ENCODE measurements at regions not wholly inside any gene's neighbourhood (a gene's known extent, or its start where the extent isn't known, plus 50 kb on each side); places are given as distances from the start of the nearest gene placed in this dataset.
A peak's percentile ranks its signal among the peaks of the same experiment; 100 is the strongest.

DNA sequence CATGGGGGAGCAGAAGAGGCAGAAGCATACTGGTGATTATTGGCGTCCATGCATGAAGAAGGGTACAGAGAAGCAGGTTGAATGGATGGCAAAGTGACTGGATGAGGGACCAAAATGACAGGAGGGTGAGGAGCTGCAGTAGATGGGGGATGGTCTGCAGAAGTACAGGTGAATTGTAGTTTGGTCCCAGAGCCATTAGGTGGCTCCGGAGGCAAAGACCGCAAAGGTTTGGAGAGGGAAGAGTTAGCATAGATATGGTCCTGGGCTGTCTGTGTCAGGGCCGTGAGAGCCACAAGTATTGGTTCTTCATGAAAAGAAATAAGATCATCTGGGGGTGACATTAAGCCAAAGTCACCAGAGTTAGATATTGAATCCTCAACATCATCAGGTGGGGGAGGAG, 59.0 kb upstream of the ZNF726 start:
- TF ChIP-seq, protein P1, sequence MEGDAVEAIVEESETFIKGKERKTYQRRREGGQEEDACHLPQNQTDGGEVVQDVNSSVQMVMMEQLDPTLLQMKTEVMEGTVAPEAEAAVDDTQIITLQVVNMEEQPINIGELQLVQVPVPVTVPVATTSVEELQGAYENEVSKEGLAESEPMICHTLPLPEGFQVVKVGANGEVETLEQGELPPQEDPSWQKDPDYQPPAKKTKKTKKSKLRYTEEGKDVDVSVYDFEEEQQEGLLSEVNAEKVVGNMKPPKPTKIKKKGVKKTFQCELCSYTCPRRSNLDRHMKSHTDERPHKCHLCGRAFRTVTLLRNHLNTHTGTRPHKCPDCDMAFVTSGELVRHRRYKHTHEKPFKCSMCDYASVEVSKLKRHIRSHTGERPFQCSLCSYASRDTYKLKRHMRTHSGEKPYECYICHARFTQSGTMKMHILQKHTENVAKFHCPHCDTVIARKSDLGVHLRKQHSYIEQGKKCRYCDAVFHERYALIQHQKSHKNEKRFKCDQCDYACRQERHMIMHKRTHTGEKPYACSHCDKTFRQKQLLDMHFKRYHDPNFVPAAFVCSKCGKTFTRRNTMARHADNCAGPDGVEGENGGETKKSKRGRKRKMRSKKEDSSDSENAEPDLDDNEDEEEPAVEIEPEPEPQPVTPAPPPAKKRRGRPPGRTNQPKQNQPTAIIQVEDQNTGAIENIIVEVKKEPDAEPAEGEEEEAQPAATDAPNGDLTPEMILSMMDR (IDR thresholded peaks at IDR 0.05; ENCODE audit: control extremely low read depth, extremely low read depth, low read depth, missing control alignments), result no peak
- ChIA-PET POLR2A (no interaction called here), CTCF (interaction anchor here (0.9 kb wide), 1 partner anchor 138 kb away, joined by 3 read pairs; no protein-coding TSS in a partner anchor)
- no peak for DNase-seq (ENCODE audit: extremely low spot score)

DNA sequence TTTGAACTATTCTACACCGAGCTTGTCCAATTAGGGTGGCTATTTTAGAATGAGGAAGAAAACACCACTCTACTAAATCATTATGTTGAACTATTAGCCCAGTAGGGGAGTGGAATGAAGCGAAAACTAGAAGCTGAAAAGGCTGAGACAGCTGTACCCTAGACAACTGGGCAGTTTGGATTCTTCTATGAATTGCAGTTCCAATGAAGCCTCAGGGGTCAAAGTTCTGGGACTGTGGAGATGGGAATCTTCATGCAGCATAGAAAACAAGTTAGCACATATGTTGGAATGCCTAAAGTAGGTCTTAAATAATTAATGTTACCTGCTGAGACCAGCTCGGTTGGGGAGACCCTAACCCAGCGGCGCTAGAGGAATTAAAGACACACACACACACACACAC, 62.7 kb upstream of the ZNF726 start:
- ChIA-PET POLR2A (no interaction called here), CTCF (no interaction called here)
- TF ChIP-seq, protein P1 (IDR thresholded peaks at IDR 0.05; ENCODE audit: control extremely low read depth, extremely low read depth, low read depth, missing control alignments), result no peak
- no peak for DNase-seq (ENCODE audit: extremely low spot score)

DNA sequence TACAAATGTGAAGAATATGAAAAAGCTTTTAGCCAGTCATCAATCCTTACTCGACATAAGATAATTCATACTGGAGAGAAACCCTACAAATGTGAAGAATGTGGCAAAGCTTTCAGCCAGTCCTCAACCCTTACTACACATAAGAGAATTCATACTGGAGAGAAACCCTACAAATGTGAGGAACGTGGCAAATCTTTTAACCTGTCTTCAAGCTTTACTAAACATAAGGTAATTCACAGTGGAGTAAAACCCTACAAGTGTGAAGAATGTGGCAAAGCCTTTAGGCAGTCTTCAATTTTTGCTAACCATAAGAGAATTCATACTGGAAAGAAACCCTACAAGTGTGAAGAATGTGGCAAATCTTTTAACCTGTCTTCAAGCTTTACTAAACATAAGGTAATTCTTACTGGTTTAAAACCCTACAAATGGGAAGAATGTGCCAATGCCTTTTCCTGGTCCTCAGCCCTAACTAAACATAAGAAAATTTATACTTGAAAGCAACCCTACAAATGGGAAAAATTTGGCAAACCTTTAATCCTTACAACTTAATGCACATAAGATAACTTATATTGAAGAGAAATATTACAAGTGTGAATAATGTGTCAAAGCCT, 74.1 kb upstream of the ZNF681 start:
- TF ChIP-seq, protein P1 (IDR thresholded peaks at IDR 0.05; ENCODE audit: control extremely low read depth, extremely low read depth, low read depth, missing control alignments), result no peak
- DNase-seq (ENCODE audit: extremely low spot score), result no peak
- CTCF ChIA-PET, result interaction anchor here (0.9 kb wide), 1 partner anchor 15 kb away, joined by 3 read pairs; no protein-coding TSS in a partner anchor
- POLR2A ChIA-PET, result no interaction called here

DNA sequence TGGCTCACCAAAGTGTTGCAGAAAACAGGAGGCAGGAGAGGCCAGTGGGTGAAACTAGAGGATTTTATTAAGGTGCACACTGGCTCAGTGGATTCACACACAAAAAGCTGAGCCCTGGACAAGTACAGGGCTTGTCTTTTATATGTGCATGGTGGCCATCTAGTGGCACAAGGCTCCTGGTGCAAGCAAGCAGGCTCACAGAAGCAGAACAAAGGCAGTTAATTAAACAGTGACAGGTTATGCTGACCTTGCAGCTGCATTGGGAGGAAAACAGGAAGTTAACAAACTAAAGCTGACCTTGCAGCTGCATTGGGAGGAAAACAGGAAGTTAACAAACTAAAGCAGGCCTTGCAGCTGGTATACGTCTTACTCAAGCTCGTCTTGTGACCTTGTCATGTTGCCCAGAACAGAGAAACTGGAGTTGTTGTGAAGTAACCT, 65.3 kb upstream of the ZNF681 start:
- ChIA-PET CTCF (no interaction called here), POLR2A (no interaction called here)
- TF ChIP-seq, protein P1 (IDR thresholded peaks at IDR 0.05; ENCODE audit: control extremely low read depth, extremely low read depth, low read depth, missing control alignments), result peak; percentile 12
- no peak for DNase-seq (ENCODE audit: extremely low spot score)

DNA sequence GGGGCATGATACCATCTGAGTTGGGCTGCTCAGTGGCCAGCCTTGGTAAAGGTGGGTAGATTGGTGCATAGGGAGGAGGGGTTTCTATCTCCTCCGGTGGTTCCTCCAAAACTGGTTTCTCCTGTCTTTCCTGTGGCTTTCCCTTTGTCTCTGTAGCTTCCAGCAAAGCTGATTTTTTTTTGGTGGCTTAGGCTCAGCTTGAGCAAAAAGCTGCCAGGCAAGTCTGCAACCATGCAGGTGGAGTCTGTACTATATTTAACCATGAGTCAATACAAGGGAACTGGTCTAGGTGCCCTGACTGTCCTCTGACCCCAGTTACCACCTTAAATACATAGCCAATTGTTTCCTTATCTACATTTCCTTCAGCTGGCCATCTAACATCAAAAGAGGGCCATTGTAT, 64.0 kb upstream of the ZNF681 start:
- DNase-seq (ENCODE audit: extremely low spot score), result no peak
- ChIA-PET POLR2A (no interaction called here), CTCF (no interaction called here)
- TF ChIP-seq, protein P1 (IDR thresholded peaks at IDR 0.05; ENCODE audit: control extremely low read depth, extremely low read depth, low read depth, missing control alignments), result no peak

DNA sequence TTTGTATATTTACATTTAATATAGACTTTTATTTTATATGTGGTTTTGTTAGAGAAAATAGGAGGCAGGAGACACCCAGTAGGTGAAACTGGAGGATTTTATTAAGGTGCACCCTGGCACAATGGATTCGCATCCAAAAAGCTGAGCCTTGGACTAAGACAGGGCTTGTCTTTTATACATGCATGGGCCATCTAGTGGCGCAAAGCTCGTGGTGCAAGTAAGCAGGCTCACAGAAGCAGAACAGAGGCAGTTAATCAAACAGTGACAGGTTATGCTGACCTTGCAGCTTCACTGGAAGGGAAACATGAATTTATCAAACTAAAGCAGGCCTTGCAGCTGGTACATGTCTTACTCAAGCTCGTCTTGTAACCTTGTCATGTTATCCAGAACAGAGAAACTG, 58.8 kb upstream of the ZNF681 start:
- no peak for DNase-seq (ENCODE audit: extremely low spot score)
- CTCF ChIA-PET, result no interaction called here

More for the DNA sequence above, 58.8 kb upstream of the ZNF681 start:
- POLR2A ChIA-PET, result no interaction called here
- TF ChIP-seq, protein P1 (IDR thresholded peaks at IDR 0.05; ENCODE audit: control extremely low read depth, extremely low read depth, low read depth, missing control alignments), result peak; percentile 45
